ENCODE measurements at regions not wholly inside any gene's neighbourhood (a gene's known extent, or its start where the extent isn't known, plus 50 kb on each side); places are given as distances from the start of the nearest gene placed in this dataset.

- Histone ChIP-seq H3K4me1 (ENCODE audit: low read length) (0 out of 2 replicates have a peak, but pooled peaks cover 10% of the 10 kb centered on the region), H3K27ac (ENCODE audit: low read length) (no peak overlapping the region), H2AFZ (ENCODE audit: low read length) (no peak overlapping the region), H3F3A (ENCODE audit: insufficient read depth, low read length) (no peaks in the 10 kb centered on the region), H3K27me3 (replicated peaks; ENCODE audit: insufficient read depth, low read length) (no peaks in the 10 kb centered on the region), H3K79me2 (ENCODE audit: low read length) (no peaks in the 10 kb centered on the region), H3K9ac (ENCODE audit: low read length) (no peak overlapping the region), H3K9me3 (replicated peaks; ENCODE audit: insufficient read depth, low read length) (no peaks in the 10 kb centered on the region), H4K20me1 (ENCODE audit: insufficient read depth, low read length) (no peaks in the 10 kb centered on the region), H3K36me3 (replicated peaks; ENCODE audit: insufficient read depth, low read length) (no peaks in the 10 kb centered on the region), H3K9me2 (replicated peaks; ENCODE audit: insufficient read depth, low read length) (no peaks in the 10 kb centered on the region), H3K4me2 (ENCODE audit: low read depth, low read length) (no peak overlapping the region), H3K4me3 (ENCODE audit: low read length) (no peak overlapping the region)
- TF ChIP-seq EZH2 (optimal IDR thresholded peaks at IDR 0.05; ENCODE audit: low read depth, low read length) (no peak), EZH2phosphoT487 (IDR thresholded peaks at IDR 0.05; ENCODE audit: low read length) (no peak), CTCF (IDR thresholded peaks at IDR 0.05; ENCODE audit: low read length) (no peak)
- DNase-seq: no peak
Observed at GRCh38 chr18:67358947-67359346, 157.6 kb downstream of the DSEL start.

- H3K4me1 ChIP-seq (ENCODE audit: low read length): no peaks in the 10 kb centered on the region
Observed at GRCh38 chr18:67354692-67355091, 161.8 kb downstream of the DSEL start.

GRCh38 chr18:67354091-67354490 lies 162.4 kb downstream of the DSEL start:
- Histone ChIP-seq H3K9me3 (replicated peaks; ENCODE audit: insufficient read depth, low read length) (no peaks in the 10 kb centered on the region), H3K27me3 (replicated peaks; ENCODE audit: insufficient read depth, low read length) (no peaks in the 10 kb centered on the region), H2AFZ (ENCODE audit: low read length) (no peak overlapping the region), H3K4me3 (ENCODE audit: low read length) (no peak overlapping the region), H3K36me3 (replicated peaks; ENCODE audit: insufficient read depth, low read length) (no peaks in the 10 kb centered on the region), H3K27ac (ENCODE audit: low read length) (no peak overlapping the region), H3K9me2 (replicated peaks; ENCODE audit: insufficient read depth, low read length) (no peaks in the 10 kb centered on the region), H3K4me2 (ENCODE audit: low read depth, low read length) (no peak overlapping the region), H4K20me1 (ENCODE audit: insufficient read depth, low read length) (no peaks in the 10 kb centered on the region), H3F3A (ENCODE audit: insufficient read depth, low read length) (no peaks in the 10 kb centered on the region), H3K79me2 (ENCODE audit: low read length) (no peaks in the 10 kb centered on the region), H3K9ac (ENCODE audit: low read length) (no peak overlapping the region), H3K4me1 (ENCODE audit: low read length) (no peaks in the 10 kb centered on the region)
- no peak for DNase-seq
- no peak for TF ChIP-seq EZH2 (optimal IDR thresholded peaks at IDR 0.05; ENCODE audit: low read depth, low read length)

More at GRCh38 chr18:67354692-67355091, 161.8 kb downstream of the DSEL start:
- DNase-seq: no peak
- H3K36me3 ChIP-seq (replicated peaks; ENCODE audit: insufficient read depth, low read length): no peaks in the 10 kb centered on the region
- no peaks in the 10 kb centered on the region for H3F3A ChIP-seq (ENCODE audit: insufficient read depth, low read length)
- no peaks in the 10 kb centered on the region for H3K9me2 ChIP-seq (replicated peaks; ENCODE audit: insufficient read depth, low read length)
- no peak overlapping the region for H3K4me3 ChIP-seq (ENCODE audit: low read length)
- no peak overlapping the region for H2AFZ ChIP-seq (ENCODE audit: low read length)
- no peaks in the 10 kb centered on the region for H3K27me3 ChIP-seq (replicated peaks; ENCODE audit: insufficient read depth, low read length)
- H3K79me2 ChIP-seq (ENCODE audit: low read length): no peaks in the 10 kb centered on the region
- H3K9me3 ChIP-seq (replicated peaks; ENCODE audit: insufficient read depth, low read length): no peaks in the 10 kb centered on the region
- no peak overlapping the region for H3K27ac ChIP-seq (ENCODE audit: low read length)
- H4K20me1 ChIP-seq (ENCODE audit: insufficient read depth, low read length): no peaks in the 10 kb centered on the region
- no peak overlapping the region for H3K4me2 ChIP-seq (ENCODE audit: low read depth, low read length)
- TF ChIP-seq CTCF (IDR thresholded peaks at IDR 0.05; ENCODE audit: low read length): no peak
- no peak for TF ChIP-seq EZH2 (optimal IDR thresholded peaks at IDR 0.05; ENCODE audit: low read depth, low read length)
- no peak for TF ChIP-seq EZH2phosphoT487 (IDR thresholded peaks at IDR 0.05; ENCODE audit: low read length)
- H3K9ac ChIP-seq (ENCODE audit: low read length): no peak overlapping the region

GRCh38 chr18:67347438-67347837 lies 169.1 kb downstream of the DSEL start:
- DNase-seq: no peak
- Histone ChIP-seq H3K4me2 (ENCODE audit: low read depth, low read length) (no peak overlapping the region), H3F3A (ENCODE audit: insufficient read depth, low read length) (no peaks in the 10 kb centered on the region), H4K20me1 (ENCODE audit: insufficient read depth, low read length) (no peaks in the 10 kb centered on the region), H3K27me3 (replicated peaks; ENCODE audit: insufficient read depth, low read length) (no peaks in the 10 kb centered on the region), H3K79me2 (ENCODE audit: low read length) (no peaks in the 10 kb centered on the region), H3K9me3 (replicated peaks; ENCODE audit: insufficient read depth, low read length) (no peaks in the 10 kb centered on the region), H3K4me3 (ENCODE audit: low read length) (no peak overlapping the region), H2AFZ (ENCODE audit: low read length) (no peak overlapping the region), H3K4me1 (ENCODE audit: low read length) (no peaks in the 10 kb centered on the region), H3K27ac (ENCODE audit: low read length) (no peak overlapping the region), H3K9ac (ENCODE audit: low read length) (no peak overlapping the region), H3K36me3 (replicated peaks; ENCODE audit: insufficient read depth, low read length) (no peaks in the 10 kb centered on the region), H3K9me2 (replicated peaks; ENCODE audit: insufficient read depth, low read length) (no peaks in the 10 kb centered on the region)
- TF ChIP-seq EZH2phosphoT487 (IDR thresholded peaks at IDR 0.05; ENCODE audit: low read length) (no peak), CTCF (IDR thresholded peaks at IDR 0.05; ENCODE audit: low read length) (no peak), EZH2 (optimal IDR thresholded peaks at IDR 0.05; ENCODE audit: low read depth, low read length) (no peak)
